GM23338 (cell line): ENCODE measurements at regions not wholly inside any gene's neighbourhood (a gene's known extent, or its start where the extent isn't known, plus 50 kb on each side); places are given as distances from the start of the nearest gene placed in this dataset.

Source experiments
- ATAC-seq: fragments of 200-7000 bp; cut with Tn5 transposase; 3 replicates; pipeline ENCODE4 v1.9.1; 2020
- DNase-seq: peaks from one replicate; pipeline ENCODE4 v3.0.0-alpha.2; 2015; ENCODE audit warnings: low spot score
- H2AFZ ChIP-seq: fragments of 200-600 bp; sonication (generic); 2 replicates; pipeline ENCODE4 v1.8.0; 2016; ENCODE audit warnings: antibody characterized with exemption, mild to moderate bottlenecking, moderate library complexity
- H3F3A ChIP-seq: fragments of 200-600 bp; sonication (generic); replicated peaks from 2 replicates; pipeline ENCODE4 v1.8.0; 2017; ENCODE audit warnings: antibody characterized with exemption, mixed run types, low read depth
- H3K27ac ChIP-seq: fragments of 200-600 bp; sonication (generic); 2 replicates; pipeline ENCODE4 v1.6.1; 2016; ENCODE audit warnings: low read depth
- H3K27me3 ChIP-seq: fragments of 200-600 bp; sonication (generic); 2 replicates; pipeline ENCODE4 v1.8.0; 2016; ENCODE audit warnings: mild to moderate bottlenecking, mixed run types, moderate library complexity; ENCODE audit not compliant: insufficient read depth
- H3K36me3 ChIP-seq: fragments of 200-600 bp; sonication (generic); 2 replicates; pipeline ENCODE4 v1.8.0; 2016; ENCODE audit warnings: mild to moderate bottlenecking; ENCODE audit not compliant: insufficient read depth
- H3K4me1 ChIP-seq: fragments of 200-600 bp; sonication (generic); 2 replicates; pipeline ENCODE4 v1.8.0; 2016; ENCODE audit warnings: mild to moderate bottlenecking, moderate library complexity; ENCODE audit not compliant: insufficient read depth
- H3K4me2 ChIP-seq: fragments of 200-600 bp; sonication (generic); 2 replicates; pipeline ENCODE4 v1.7.1; 2017; ENCODE audit warnings: mixed run types
- H3K4me3 ChIP-seq: fragments of 200-600 bp; sonication (generic); 2 replicates; pipeline ENCODE4 v1.6.1; 2016; ENCODE audit warnings: mixed run types
- H3K79me2 ChIP-seq: fragments of 200-600 bp; sonication (generic); replicated peaks from 2 replicates; pipeline ENCODE4 v1.8.0; 2017; ENCODE audit warnings: mild to moderate bottlenecking; ENCODE audit not compliant: insufficient read depth
- H3K9me2 ChIP-seq: fragments of 200-600 bp; sonication (generic); 2 replicates; pipeline ENCODE4 v1.8.0; 2017; ENCODE audit not compliant: insufficient read depth
- H4K20me1 ChIP-seq: fragments of 200-600 bp; sonication (generic); replicated peaks from 2 replicates; pipeline ENCODE4 v1.8.0; 2017; ENCODE audit warnings: mild to moderate bottlenecking; ENCODE audit not compliant: insufficient read depth
- H3K27ac Mint-ChIP-seq: 2 replicates; pipeline ENCODE4 v1.8.0; 2020; ENCODE audit warnings: inconsistent platforms, mild to moderate bottlenecking, moderate library complexity, mixed read lengths
- H3K27me3 Mint-ChIP-seq: 3 replicates; pipeline ENCODE4 v1.8.0; 2022; ENCODE audit warnings: low read depth, mild to moderate bottlenecking, moderate library complexity, mixed read lengths, inconsistent platforms; ENCODE audit not compliant: insufficient read depth, poor library complexity
- H3K36me3 Mint-ChIP-seq: 3 replicates; pipeline ENCODE4 v1.8.0; 2021; ENCODE audit warnings: low read depth, mild to moderate bottlenecking, inconsistent platforms, moderate library complexity, mixed read lengths
- H3K4me1 Mint-ChIP-seq: 3 replicates; pipeline ENCODE4 v1.8.0; 2020; ENCODE audit warnings: mild to moderate bottlenecking, inconsistent platforms, mixed read lengths
- H3K4me3 Mint-ChIP-seq: 3 replicates; pipeline ENCODE4 v1.8.0; 2021; ENCODE audit warnings: moderate library complexity, mild to moderate bottlenecking, inconsistent platforms, mixed read lengths
- H3K9me3 Mint-ChIP-seq: 3 replicates; pipeline ENCODE4 v1.8.0; 2020; ENCODE audit warnings: moderate library complexity, mild to moderate bottlenecking, inconsistent platforms, mixed read lengths
- CREB1 ChIP-seq: fragments of 250-450 bp; sonication (Bioruptor Pico); IDR thresholded peaks from 2 replicates; pipeline ENCODE4 v1.5.0; 2020; ENCODE audit warnings: low read depth, mild to moderate bottlenecking, moderate library complexity
- EZH2 ChIP-seq: fragments of 200-600 bp; sonication (generic); IDR thresholded peaks from one replicate; pipeline ENCODE4 v1.8.0; 2017; ENCODE audit warnings: antibody characterized with exemption, mild to moderate bottlenecking, low read depth; ENCODE audit not compliant: unreplicated experiment
- EZH2phosphoT487 ChIP-seq: fragments of 200-600 bp; sonication (generic); IDR thresholded peaks from one replicate; pipeline ENCODE4 v1.8.1; 2018; ENCODE audit warnings: antibody characterized with exemption; ENCODE audit not compliant: unreplicated experiment
- JUNB ChIP-seq: IDR thresholded peaks from one replicate; pipeline ENCODE4 v1.6.1; 2016; ENCODE audit warnings: antibody characterized with exemption; ENCODE audit not compliant: unreplicated experiment
- NANOG ChIP-seq: IDR thresholded peaks from 2 replicates; pipeline ENCODE4 v1.6.1; 2016; ENCODE audit warnings: antibody characterized with exemption, borderline replicate concordance
- POLR2AphosphoS5 ChIP-seq: IDR thresholded peaks from 2 replicates; pipeline ENCODE4 v1.6.1; 2016; ENCODE audit warnings: antibody characterized with exemption, low read depth
- STAT1 ChIP-seq: IDR thresholded peaks from one replicate; pipeline ENCODE4 v1.6.1; 2016; ENCODE audit warnings: antibody characterized with exemption; ENCODE audit not compliant: unreplicated experiment
- ZNF114 ChIP-seq: fragments of 250-450 bp; sonication (Bioruptor Pico); IDR thresholded peaks from 2 replicates; pipeline ENCODE4 v1.5.0; 2020; ENCODE audit warnings: mild to moderate bottlenecking, moderate library complexity
- ZNF331 ChIP-seq: fragments of 250-450 bp; sonication (Bioruptor Pico); IDR thresholded peaks from 2 replicates; pipeline ENCODE4 v1.5.0; 2020; ENCODE audit warnings: low read depth, mild to moderate bottlenecking, moderate library complexity
- TF ChIP-seq, protein P1 (sequence below): fragments of 250-450 bp; sonication (Bioruptor Pico); IDR thresholded peaks from 2 replicates; pipeline ENCODE4 v1.5.0; 2020; ENCODE audit warnings: mild to moderate bottlenecking, moderate library complexity
- TF ChIP-seq, protein P2 (sequence below), 2 experiments: fragments of 200-600 bp in 1 of 2; sonication (generic) in 1 of 2; conservative IDR thresholded peaks; 2 replicates each; pipeline versions ENCODE4 v1.5.1 to v1.6.1; 2016 to 2017; ENCODE audit warnings: antibody characterized with exemption in 2 of 2, low read depth in 2 of 2, mild to moderate bottlenecking in 2 of 2, moderate library complexity in 1 of 2
- TF ChIP-seq, protein P3 (sequence below): IDR thresholded peaks from one replicate; pipeline ENCODE4 v1.6.1; 2018; ENCODE audit warnings: antibody characterized with exemption; ENCODE audit not compliant: unreplicated experiment
- TF ChIP-seq, protein P4 (sequence below): IDR thresholded peaks from 2 replicates; pipeline ENCODE4 v1.6.1; 2016; ENCODE audit warnings: antibody characterized with exemption

DNA sequence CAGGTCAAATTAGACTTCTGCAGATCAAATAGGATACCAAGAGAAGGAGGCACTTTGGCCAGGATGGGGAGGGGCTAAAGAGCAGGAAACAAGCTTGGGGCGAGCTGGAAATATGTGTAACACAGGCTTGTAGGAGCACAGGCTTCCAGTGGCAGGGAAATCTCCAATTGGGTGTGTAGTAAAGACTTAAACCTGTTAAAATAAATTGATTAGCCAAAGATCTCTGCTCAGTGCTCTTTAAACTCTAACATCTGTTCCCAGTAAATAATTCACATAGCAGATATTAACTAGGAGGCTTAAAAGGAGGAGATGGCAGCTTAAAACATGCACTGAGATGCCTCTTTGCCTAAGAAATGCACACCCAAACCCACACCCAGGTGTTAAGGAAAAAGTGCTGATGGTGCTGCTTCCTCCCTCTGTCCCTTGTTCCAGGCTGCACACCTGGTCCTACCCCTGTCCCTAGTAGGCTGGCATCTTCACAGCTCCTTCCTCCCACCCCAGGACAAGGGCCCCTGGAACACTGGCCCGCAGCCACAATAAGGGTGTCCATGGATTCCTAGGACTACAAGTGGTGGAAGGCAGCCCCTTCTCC, 93.5 kb upstream of the MLN start:
- Histone ChIP-seq H3K27ac (no peak overlapping the region), H2AFZ (no peak overlapping the region), H4K20me1 (no peaks in the 10 kb centered on the region), H3K4me2 (no peak overlapping the region), H3K36me3 (no peaks in the 10 kb centered on the region), H3K4me1 (no peaks in the 10 kb centered on the region; the same call in 1 of the 2 replicates), H3K4me3 (no peak overlapping the region), H3F3A (no peaks in the 10 kb centered on the region), H3K79me2 (no peaks in the 10 kb centered on the region), H3K27me3 (no peaks in the 10 kb centered on the region), H3K9me2 (no peaks in the 10 kb centered on the region)
- Mint-ChIP-seq H3K36me3 (no peaks in the 10 kb centered on the region), H3K9me3 (no peaks in the 10 kb centered on the region; the same call in 2 of the 3 replicates), H3K4me3 (no peak overlapping the region), H3K27ac (no peak overlapping the region), H3K27me3 (peaks cover 5% of the 10 kb centered on the region), H3K4me1 (peaks cover 20% of the 10 kb centered on the region)
- no peak for TF ChIP-seq ZNF331 (CRISPR knock-in tag)
- no peak for TF ChIP-seq CREB1 (CRISPR knock-in tag)
- TF ChIP-seq POLR2AphosphoS5, result no peak
- TF ChIP-seq EZH2phosphoT487, result no peak
- no peak for TF ChIP-seq EZH2
- TF ChIP-seq, protein P1, sequence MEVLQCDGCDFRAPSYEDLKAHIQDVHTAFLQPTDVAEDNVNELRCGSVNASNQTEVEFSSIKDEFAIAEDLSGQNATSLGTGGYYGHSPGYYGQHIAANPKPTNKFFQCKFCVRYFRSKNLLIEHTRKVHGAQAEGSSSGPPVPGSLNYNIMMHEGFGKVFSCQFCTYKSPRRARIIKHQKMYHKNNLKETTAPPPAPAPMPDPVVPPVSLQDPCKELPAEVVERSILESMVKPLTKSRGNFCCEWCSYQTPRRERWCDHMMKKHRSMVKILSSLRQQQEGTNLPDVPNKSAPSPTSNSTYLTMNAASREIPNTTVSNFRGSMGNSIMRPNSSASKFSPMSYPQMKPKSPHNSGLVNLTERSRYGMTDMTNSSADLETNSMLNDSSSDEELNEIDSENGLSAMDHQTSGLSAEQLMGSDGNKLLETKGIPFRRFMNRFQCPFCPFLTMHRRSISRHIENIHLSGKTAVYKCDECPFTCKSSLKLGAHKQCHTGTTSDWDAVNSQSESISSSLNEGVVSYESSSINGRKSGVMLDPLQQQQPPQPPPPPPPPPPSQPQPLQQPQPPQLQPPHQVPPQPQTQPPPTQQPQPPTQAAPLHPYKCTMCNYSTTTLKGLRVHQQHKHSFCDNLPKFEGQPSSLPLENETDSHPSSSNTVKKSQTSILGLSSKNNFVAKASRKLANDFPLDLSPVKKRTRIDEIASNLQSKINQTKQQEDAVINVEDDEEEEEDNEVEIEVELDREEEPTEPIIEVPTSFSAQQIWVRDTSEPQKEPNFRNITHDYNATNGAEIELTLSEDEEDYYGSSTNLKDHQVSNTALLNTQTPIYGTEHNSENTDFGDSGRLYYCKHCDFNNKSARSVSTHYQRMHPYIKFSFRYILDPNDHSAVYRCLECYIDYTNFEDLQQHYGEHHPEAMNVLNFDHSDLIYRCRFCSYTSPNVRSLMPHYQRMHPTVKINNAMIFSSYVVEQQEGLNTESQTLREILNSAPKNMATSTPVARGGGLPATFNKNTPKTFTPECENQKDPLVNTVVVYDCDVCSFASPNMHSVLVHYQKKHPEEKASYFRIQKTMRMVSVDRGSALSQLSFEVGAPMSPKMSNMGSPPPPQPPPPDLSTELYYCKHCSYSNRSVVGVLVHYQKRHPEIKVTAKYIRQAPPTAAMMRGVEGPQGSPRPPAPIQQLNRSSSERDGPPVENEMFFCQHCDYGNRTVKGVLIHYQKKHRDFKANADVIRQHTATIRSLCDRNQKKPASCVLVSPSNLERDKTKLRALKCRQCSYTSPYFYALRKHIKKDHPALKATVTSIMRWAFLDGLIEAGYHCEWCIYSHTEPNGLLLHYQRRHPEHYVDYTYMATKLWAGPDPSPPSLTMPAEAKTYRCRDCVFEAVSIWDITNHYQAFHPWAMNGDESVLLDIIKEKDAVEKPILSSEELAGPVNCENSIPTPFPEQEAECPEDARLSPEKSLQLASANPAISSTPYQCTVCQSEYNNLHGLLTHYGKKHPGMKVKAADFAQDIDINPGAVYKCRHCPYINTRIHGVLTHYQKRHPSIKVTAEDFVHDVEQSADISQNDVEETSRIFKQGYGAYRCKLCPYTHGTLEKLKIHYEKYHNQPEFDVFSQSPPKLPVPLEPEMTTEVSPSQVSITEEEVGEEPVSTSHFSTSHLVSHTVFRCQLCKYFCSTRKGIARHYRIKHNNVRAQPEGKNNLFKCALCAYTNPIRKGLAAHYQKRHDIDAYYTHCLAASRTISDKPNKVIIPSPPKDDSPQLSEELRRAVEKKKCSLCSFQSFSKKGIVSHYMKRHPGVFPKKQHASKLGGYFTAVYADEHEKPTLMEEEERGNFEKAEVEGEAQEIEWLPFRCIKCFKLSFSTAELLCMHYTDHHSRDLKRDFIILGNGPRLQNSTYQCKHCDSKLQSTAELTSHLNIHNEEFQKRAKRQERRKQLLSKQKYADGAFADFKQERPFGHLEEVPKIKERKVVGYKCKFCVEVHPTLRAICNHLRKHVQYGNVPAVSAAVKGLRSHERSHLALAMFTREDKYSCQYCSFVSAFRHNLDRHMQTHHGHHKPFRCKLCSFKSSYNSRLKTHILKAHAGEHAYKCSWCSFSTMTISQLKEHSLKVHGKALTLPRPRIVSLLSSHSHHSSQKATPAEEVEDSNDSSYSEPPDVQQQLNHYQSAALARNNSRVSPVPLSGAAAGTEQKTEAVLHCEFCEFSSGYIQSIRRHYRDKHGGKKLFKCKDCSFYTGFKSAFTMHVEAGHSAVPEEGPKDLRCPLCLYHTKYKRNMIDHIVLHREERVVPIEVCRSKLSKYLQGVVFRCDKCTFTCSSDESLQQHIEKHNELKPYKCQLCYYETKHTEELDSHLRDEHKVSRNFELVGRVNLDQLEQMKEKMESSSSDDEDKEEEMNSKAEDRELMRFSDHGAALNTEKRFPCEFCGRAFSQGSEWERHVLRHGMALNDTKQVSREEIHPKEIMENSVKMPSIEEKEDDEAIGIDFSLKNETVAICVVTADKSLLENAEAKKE, result no peak
- TF ChIP-seq STAT1, result no peak
- TF ChIP-seq, protein P2, sequence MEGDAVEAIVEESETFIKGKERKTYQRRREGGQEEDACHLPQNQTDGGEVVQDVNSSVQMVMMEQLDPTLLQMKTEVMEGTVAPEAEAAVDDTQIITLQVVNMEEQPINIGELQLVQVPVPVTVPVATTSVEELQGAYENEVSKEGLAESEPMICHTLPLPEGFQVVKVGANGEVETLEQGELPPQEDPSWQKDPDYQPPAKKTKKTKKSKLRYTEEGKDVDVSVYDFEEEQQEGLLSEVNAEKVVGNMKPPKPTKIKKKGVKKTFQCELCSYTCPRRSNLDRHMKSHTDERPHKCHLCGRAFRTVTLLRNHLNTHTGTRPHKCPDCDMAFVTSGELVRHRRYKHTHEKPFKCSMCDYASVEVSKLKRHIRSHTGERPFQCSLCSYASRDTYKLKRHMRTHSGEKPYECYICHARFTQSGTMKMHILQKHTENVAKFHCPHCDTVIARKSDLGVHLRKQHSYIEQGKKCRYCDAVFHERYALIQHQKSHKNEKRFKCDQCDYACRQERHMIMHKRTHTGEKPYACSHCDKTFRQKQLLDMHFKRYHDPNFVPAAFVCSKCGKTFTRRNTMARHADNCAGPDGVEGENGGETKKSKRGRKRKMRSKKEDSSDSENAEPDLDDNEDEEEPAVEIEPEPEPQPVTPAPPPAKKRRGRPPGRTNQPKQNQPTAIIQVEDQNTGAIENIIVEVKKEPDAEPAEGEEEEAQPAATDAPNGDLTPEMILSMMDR (conservative IDR thresholded peaks at IDR 0.05; ENCODE audit: low read depth in 2 of 2), result no peak
- TF ChIP-seq, protein P3, sequence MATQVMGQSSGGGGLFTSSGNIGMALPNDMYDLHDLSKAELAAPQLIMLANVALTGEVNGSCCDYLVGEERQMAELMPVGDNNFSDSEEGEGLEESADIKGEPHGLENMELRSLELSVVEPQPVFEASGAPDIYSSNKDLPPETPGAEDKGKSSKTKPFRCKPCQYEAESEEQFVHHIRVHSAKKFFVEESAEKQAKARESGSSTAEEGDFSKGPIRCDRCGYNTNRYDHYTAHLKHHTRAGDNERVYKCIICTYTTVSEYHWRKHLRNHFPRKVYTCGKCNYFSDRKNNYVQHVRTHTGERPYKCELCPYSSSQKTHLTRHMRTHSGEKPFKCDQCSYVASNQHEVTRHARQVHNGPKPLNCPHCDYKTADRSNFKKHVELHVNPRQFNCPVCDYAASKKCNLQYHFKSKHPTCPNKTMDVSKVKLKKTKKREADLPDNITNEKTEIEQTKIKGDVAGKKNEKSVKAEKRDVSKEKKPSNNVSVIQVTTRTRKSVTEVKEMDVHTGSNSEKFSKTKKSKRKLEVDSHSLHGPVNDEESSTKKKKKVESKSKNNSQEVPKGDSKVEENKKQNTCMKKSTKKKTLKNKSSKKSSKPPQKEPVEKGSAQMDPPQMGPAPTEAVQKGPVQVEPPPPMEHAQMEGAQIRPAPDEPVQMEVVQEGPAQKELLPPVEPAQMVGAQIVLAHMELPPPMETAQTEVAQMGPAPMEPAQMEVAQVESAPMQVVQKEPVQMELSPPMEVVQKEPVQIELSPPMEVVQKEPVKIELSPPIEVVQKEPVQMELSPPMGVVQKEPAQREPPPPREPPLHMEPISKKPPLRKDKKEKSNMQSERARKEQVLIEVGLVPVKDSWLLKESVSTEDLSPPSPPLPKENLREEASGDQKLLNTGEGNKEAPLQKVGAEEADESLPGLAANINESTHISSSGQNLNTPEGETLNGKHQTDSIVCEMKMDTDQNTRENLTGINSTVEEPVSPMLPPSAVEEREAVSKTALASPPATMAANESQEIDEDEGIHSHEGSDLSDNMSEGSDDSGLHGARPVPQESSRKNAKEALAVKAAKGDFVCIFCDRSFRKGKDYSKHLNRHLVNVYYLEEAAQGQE, result no peak
- TF ChIP-seq NANOG, result no peak
- no peak for TF ChIP-seq JUNB
- TF ChIP-seq ZNF114, result no peak
- TF ChIP-seq, protein P4, sequence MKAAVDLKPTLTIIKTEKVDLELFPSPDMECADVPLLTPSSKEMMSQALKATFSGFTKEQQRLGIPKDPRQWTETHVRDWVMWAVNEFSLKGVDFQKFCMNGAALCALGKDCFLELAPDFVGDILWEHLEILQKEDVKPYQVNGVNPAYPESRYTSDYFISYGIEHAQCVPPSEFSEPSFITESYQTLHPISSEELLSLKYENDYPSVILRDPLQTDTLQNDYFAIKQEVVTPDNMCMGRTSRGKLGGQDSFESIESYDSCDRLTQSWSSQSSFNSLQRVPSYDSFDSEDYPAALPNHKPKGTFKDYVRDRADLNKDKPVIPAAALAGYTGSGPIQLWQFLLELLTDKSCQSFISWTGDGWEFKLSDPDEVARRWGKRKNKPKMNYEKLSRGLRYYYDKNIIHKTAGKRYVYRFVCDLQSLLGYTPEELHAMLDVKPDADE, result no peak
- ATAC-seq (no peak), DNase-seq (no peak)
